ENCODE measurements at regions not wholly inside any gene's neighbourhood (a gene's known extent, or its start where the extent isn't known, plus 50 kb on each side); places are given as distances from the start of the nearest gene placed in this dataset.

DNA sequence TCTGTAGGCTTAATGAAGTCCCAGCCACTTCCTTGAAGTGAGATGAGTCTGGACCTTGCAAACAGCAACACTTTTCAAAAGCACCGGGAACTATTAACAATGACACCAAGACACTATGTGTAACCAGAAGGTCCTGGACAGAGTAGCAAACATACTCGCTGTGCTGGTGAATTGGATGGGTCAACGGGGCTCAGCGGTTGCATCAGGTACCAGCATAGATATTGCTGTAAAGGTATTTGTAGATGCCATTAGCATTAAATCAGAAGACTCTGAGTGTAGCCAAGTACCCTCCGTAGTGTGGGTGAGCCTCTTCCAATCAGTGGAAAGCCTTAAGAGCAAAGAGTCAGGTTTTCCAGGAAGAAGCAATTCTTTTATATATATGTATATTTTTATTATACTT, 140.5 kb downstream of the IRX2 start:
- DNase-seq (ENCODE audit: low read depth in 3 of 3, low spot score in 2 of 3), result no peak

DNA sequence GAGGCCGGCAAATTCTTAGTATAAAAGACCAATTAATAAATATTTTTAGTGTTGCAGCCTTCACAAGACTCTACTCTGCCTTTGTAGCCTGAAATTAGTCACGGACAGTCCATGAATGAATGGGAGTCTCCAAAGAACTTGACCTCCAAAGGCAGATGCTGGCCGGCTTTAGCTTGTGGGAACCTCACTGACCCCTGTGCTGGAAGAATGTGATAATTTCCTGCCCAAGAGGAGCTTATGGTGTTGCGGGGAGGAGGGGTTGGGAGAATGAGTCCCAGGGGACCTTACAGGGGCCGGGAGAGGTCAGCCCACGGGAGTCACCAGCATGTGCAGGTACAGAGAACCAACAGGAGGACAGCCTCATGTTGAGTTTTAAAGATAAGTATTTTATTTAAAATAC, 143.1 kb downstream of the IRX2 start:
- no peak for DNase-seq (ENCODE audit: low read depth in 3 of 3, low spot score in 2 of 3)

DNA sequence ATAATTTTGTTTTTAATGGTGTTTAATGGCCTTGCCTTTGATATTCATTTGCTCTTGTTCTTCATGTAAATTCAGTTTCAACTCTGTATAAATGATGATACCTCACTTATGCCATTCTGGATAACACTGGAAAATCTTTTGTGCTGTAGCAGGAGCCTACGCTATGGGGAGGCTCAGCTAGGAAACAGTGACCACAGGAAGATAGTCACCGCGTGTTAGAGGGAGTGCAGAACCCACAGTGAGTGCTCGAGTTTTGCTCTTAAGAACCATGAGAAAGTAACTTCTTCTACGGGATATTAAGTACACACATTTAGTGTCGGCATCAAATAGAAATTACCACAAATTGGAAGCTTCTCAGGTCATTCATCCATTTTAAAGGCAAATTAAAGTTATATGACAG, 143.9 kb downstream of the IRX2 start:
- no peak for DNase-seq (ENCODE audit: low read depth in 3 of 3, low spot score in 2 of 3)

DNA sequence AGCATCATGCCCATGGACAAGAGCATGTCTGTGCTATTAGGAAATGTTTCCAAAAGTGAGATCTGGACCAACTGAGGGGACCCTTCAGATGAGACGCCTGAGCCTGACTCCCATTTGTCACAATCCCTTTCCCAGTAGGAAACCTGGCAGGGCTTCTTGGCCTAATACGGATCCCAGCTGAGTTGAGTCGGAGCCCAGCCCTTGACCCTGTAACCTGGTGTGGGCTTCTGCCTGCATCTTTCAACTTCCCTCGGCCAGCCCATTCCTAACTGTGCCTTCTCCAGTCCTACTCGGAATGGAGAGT, 148.3 kb downstream of the IRX2 start:
- DNase-seq (ENCODE audit: low read depth in 3 of 3, low spot score in 2 of 3), result no peak

DNA sequence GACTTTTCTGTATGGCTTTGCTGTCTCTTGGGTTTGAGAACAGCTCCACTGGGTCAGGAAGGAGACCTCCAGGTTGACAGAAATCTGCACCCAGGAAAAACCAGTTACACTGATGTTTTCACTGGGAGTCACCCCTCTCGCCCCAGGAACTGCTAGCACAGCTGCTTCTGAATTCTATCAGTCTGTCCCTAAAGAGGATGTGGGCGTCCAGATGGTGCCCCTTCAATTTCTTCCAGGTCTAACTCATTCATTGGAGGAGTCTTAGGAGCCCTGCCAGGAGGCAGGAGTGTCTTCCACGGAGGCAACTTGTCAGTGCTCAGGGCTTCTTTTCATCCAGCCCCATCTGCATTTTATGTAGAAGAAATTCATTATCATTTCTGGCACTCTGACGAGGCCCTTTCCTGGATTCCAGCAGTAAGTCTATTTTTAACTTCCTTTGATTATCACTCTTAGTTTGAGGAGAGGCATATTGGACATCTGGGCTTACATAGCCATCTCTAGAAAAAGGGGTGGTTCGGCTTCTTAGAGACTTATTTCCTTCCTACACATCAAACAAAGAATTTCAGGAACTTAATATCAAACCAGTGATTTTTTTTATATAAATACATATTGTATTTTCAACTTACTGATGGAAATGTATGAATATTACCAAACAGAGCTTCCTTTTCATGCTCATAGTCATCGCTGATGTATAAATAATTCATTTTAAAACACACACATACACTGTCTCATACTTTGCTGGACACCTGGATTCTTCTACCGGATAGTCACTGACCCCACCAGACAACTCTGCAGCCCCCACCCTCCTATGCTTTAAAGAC, 148.8 kb downstream of the IRX2 start:
- no peak for DNase-seq (ENCODE audit: low read depth in 3 of 3, low spot score in 2 of 3)

DNA sequence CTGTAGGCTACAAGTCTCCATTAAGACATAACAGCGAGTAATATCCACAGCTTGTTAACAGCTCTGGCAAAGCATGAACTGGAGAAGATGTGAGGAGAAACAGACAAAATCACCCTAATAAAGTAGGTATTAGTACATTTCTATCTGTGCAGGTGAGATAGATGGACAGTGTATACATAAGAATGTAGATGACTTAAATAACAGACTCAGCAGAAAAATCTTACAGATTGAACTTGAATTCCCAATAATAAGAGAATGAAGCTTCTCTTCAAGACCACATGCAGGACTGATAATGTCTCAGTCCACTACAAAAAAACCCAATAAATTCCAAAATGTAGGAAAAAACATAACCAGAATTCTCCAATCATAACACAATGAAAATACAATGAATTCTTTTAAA, 153.0 kb downstream of the IRX2 start:
- DNase-seq (ENCODE audit: low read depth in 3 of 3, low spot score in 2 of 3), result no peak

DNA sequence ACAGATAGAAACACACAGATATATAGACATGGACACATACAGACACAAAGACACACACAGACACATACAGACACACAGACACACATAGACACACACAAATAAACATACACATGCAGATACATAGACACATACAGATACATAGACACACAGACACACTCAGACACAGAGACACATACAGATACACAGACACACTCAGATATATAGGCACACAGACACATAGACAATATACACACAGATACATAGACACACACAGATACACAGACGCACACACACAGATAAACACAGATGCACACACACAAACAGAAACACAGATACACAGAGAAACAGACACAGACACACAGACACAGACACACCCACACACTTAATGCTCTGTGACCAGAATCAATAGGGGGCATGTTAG, 156.8 kb downstream of the IRX2 start:
- DNase-seq (ENCODE audit: low read depth in 3 of 3, low spot score in 2 of 3), result no peak

DNA sequence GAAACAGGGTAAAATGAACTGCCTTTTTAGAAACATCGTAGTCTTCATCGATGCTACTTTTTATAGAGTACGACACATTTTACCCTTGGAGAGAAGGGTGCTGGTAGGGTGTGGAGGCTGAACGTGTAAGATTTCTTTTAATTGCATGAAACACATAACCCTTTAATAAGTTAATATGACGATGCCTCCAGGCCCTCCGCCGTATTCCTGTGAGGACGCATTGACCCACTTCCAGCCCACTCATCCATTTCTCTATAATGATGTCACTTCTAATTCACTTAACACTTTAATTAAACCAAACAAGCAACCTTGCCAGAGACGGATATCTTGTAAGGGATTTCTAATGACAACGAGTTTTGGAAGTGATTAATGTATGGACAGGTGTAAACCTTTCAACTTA, 158.7 kb downstream of the IRX2 start:
- DNase-seq (ENCODE audit: low read depth in 3 of 3, low spot score in 2 of 3), result no peak

DNA sequence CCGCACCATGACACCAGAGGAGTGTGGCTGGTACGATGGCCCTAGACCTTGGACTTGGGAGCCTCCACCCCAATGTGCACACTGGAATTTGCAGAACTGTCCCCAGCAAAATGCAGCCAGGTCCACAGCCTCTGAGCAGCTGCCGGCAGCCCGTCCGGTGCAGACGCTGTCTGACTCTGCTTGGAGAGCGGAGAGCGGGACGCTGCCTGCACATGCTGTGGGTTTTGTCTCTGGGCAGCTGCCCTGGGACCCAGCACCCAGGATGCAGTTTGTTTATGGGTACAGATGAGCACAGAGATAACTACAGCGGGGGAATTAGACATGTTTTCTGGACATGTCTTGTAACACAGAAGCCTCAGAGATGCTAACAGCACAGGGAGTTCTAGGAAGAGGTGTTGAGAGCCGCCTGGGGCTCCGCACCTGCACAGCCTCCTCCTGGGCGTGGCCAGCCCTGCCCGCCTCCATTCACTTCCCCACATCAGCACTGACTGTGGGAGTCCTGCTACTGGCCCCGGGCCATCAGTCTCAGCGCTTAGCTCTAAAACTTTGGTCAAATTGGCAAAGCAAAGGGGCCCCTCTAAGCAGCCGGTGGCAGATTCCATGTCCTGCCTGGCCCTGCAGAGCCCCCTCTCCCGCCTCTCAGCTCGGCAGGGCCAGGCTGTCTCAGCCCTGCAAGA, 159.6 kb downstream of the IRX2 start:
- DNase-seq (ENCODE audit: low read depth in 3 of 3, low spot score in 2 of 3), result no peak

DNA sequence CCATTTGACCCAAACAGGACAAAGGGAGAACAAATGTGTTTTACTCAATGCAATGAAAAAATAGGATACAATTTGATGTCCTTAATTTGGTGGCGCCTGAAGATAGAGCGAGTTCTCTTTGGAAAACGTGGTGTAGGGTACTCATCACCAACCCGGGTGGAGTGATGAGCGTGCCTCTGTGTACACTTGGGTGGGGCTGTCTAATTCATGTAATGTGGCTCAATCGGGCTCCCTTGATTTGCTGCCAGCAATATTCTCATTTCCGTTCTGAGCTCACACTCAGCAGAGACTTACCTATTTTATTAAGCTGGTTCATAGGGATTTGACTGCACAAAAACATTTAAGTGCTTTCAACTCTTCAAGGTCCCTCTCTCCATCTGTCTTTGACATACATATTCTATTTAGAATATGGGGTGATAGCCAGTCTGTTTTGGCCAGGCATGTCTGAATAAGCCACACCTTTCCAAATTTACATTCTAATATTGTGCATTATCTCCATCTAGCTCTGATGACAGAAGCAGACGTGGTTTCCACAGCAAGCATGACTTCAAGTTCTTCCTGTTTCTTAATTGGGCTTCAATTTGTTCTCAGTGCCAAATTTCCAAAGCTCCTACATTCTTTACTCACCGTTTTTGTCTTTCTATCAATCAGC, 162.5 kb downstream of the IRX2 start:
- DNase-seq (ENCODE audit: low read depth in 3 of 3, low spot score in 2 of 3), result no peak

DNA sequence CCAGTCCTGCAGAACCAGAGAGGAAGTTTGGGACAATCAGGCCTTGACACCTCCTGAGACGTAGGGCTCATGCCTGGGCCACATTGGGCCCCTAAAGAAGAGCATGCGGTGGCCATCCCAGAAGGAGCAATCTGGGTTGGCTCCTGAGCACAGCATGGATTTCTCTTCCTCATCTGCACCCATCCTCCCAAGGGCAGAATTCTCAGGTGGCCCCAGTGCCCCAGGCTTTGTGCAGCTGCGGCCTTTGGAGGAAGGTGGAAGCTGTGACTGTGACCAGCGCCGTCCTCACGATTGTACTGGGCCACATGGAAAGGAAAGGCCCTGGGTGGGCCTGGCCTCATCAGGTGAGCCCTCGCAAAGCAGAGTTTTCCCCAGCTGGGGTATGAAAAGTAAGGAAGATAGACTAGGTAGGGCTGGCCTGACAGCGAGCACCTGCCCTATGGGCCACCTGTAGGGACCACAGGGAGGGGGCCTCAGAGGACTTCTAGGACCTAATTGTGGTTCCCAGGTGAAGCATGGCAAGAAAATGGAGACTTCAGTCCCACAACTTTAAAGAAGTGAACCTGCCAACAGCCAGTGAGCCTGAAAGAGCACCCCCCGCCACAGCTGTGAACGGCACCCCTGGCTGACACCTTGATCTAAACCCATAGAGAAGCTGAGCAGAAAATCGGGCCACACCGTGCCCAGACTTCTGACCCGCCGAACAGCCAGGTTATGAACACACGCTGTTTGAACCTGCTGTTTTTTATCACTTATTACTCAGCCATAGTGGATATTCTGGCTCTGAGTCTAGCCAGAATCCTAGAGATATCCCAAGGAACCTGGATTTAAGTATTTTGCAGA, 164.1 kb downstream of the IRX2 start:
- DNase-seq (ENCODE audit: low read depth in 3 of 3, low spot score in 2 of 3), result no peak

DNA sequence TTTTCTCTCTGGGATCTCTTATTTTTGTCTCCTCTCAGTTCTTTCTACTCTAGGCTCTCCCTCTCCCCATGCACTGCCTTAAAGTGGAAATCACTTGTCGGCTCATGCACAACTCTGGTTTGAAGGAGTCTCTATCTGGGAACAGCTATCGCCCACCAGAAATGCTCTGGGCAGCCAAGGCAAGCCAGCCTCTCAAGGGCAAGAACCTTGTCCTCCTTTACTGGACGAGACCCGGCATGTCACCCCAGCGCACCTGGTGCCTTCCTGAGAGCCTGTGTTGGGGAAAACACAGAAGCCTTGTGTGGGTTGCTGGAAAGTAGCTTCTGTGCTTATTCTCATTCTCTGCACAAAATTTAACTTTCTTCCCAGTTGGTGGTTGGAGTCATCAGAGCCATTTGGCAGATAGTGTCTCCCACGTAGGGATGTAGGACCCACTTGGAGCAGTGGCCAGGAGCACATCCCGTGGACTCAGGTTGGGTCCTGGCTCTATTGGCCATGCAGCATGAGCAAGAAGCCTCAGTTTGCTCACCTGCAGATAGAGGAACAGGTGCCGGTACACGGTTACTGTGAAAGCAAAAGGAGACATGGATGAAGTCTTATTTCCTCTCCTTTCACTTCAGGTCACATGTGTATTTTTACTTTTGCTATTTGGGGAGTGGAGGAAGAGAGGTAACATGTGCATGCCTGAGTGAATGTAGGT, 165.3 kb downstream of the IRX2 start:
- no peak for DNase-seq (ENCODE audit: low read depth in 3 of 3, low spot score in 2 of 3)

DNA sequence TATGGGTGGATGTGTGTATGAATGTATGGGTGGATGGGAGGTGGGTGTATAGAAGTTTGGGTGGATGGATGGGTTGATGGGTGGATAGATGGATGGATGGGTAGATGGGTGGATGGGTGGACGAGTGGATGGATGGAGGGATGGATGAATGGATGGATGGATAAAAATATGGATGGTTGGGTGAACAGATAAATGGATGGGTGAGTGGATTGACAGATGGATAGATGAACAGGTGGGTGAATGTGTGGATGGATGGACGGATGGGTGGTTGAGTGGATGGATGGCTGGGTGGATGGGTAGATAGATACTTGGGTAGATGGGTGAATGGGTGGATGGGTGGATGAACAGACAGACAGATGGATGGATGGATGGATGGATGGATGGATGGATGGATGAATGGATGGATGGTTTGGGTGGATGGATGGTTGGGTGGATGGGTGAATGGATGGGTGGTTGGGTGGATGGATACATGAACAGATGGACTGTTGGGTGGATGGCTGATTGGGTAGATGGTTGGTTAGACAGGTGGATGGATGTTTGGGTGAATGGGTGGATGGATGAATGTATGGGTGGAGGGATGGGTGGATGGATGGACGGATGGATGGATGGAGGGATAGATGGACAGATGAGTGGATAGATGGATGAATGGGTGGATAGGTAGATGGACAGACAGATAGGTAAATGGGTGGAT, 166.8 kb downstream of the IRX2 start:
- no peak for DNase-seq (ENCODE audit: low read depth in 3 of 3, low spot score in 2 of 3)

DNA sequence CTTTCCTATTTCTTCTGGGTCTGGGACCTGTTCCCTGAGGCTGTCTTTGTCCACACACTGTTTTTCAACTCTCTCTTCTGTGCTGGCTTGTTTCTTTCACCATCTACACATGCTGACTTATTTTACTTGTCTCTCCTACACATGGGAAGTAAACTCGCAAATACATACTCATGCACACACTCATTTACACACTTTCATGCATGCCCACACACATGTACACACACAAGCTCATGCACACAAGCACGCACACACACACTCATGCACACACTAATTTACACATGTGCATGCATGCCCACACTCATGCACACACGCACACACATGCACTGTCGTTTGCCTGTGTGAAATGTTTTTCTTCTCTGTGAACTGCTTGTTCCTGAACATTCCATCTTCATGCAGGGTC, 169.0 kb downstream of the IRX2 start:
- no peak for DNase-seq (ENCODE audit: low read depth in 3 of 3, low spot score in 2 of 3)

DNA sequence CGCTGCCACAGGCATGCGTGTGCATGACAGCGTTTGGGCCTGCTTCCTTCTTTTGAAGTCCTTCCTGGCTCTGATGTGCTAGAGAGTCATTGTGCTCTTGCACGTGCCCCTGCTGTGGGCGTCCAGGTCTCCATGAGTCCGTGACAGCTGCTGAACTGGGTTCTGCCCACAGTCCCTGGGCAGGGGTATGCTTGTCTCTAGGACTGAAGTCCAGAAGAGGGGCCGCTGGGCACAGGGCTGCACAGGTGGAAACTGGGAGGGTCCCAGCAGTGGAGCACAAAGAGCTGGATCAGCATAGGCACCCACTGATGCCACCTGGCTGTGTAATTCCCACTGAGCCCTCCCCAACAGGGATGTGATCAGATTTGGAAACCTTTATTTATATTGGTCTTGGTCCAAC, 169.4 kb downstream of the IRX2 start:
- DNase-seq (ENCODE audit: low read depth in 3 of 3, low spot score in 2 of 3), result no peak

DNA sequence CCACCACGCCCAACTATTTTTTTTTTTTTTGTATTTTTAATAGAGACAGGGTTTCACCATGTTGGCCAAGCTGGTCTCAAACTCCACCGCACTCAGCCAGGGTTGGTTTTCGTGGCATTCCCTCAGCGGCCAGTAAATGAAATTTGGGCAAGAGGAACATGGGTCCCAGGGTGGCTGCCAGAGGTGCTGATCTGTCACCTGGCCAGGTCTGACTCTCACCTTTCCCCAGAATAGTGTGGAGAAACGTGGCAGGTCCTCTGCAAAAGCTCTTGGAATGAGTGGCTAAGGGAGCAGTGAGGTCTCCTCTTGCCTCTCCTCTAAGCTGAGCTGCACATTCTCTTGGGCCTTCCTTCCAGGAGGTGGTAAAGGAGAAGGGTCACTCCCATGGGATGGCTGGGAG, 170.1 kb downstream of the IRX2 start:
- no peak for DNase-seq (ENCODE audit: low read depth in 3 of 3, low spot score in 2 of 3)

DNA sequence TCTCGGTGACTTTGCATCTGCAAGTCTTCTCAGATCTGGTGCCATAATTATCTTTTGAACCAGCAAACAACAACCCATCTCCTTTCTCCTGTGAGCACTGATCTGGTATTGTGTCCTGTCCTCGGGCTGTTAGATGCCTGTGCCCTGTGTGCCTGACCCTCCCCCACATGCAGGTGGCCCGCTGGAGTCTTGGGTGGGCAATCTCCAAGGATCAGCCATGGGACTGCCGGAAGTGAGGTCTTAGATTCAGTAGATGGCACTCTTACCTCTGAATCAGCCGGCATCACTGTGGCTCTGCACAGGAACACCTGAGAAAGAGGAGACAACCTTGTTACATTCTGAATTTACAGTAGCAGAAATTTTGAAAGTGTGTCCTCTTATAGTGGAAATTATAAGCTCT, 172.4 kb downstream of the IRX2 start:
- no peak for DNase-seq (ENCODE audit: low read depth in 3 of 3, low spot score in 2 of 3)

DNA sequence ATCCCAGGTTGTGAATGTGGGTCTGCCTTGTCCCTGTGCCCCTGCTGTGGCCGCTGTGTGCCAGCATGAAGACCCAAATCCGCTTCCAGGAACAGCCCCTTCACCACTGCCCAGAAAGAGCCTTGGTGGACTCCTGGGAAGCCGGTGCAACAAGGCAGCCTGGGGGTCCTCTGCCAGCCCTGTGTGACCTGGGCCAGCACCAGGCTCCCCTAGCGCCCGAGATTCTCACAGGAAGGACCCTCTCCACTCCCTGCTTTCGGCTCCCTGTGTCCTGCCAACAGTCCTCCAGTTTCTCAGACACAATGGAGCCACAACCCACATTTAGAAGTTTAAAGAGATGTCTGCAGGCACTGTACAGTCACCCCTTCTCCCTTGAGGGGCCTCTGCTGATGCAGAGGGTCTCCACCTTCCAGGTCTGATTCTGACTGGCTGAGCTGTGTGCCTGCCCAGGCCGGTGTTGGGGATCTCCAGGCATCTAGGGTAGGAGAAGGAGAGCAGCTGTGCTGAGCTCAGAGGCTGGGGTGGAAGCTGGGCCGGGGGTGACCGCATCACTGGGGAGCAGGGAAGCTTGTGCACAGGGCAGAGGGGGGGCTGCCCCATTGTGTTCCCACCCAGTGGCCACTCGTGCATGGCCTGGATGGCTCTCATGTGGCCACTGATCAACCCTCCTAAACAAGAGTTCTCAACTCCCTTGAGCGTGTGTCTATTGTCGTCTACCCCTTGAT, 174.0 kb downstream of the IRX2 start:
- DNase-seq (ENCODE audit: low read depth in 3 of 3, low spot score in 2 of 3), result no peak

DNA sequence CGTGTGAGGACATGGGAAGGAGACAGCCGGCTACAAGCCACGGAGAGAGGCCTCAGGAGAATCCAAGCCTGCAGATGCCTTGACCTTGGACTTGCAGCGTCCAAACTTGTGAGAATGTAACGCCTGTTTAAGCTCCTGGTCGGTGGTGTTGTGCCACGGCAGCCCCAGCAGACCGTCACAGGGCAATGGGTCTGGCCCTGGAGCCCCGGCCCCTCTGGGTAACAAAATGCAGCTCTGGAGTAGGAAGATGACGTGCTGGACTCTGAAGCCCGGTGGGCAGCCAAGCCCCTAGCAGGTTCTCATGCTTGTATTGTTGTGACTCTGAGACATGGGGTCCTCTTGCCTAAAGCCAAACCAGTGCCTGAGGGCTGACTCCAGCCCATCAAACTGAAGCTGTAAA, 174.7 kb downstream of the IRX2 start:
- DNase-seq (ENCODE audit: low read depth in 3 of 3, low spot score in 2 of 3), result no peak
